Astrocyte of the spinal cord (primary cell): ENCODE measurements at regions not wholly inside any gene's neighbourhood (a gene's known extent, or its start where the extent isn't known, plus 50 kb on each side); places are given as distances from the start of the nearest gene placed in this dataset.
A peak's percentile ranks its signal among the peaks of the same experiment; 100 is the strongest.

Experiments
- DNase-seq: peaks from one replicate; pipeline ENCODE4 v3.0.0; 2011; ENCODE audit warnings: low read depth, low spot score
- H3K4me3 ChIP-seq: 2 replicates; pipeline ENCODE4 v1.5.1; 2011; ENCODE audit warnings: low read depth, mild to moderate bottlenecking, low read length, moderate library complexity
- in situ Hi-C: cut with HindIII; loops from 2 replicates; pipeline ENCODE4 v1.10.0; 2017; ENCODE audit warnings: low sequenced_read_pairs
- TF ChIP-seq, protein P1 (sequence below): IDR thresholded peaks from 2 replicates; pipeline ENCODE4 v1.5.1; 2012; ENCODE audit warnings: low read depth, mild to moderate bottlenecking, low read length, inconsistent platforms

DNA sequence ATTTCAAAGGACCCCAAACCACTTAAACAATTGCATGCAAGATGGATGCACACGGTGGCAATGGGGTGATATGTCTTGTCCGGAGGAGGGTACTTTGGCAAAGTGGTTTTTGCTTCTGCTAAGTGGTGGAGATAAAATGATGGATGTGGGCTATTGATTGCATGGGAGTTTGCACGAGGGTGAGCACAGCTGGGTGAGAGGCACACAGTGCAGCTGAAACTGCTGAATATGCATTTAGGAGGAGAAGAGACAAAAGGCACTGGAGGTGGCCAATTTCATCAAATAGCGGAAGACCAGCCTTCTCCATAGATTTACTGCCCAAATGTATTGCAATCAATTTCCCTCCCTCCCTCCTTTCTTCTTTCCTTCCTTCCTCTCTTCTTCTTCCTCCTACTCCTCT is 414.4 kb upstream of the EEF2KMT start:
- TF ChIP-seq, protein P1, sequence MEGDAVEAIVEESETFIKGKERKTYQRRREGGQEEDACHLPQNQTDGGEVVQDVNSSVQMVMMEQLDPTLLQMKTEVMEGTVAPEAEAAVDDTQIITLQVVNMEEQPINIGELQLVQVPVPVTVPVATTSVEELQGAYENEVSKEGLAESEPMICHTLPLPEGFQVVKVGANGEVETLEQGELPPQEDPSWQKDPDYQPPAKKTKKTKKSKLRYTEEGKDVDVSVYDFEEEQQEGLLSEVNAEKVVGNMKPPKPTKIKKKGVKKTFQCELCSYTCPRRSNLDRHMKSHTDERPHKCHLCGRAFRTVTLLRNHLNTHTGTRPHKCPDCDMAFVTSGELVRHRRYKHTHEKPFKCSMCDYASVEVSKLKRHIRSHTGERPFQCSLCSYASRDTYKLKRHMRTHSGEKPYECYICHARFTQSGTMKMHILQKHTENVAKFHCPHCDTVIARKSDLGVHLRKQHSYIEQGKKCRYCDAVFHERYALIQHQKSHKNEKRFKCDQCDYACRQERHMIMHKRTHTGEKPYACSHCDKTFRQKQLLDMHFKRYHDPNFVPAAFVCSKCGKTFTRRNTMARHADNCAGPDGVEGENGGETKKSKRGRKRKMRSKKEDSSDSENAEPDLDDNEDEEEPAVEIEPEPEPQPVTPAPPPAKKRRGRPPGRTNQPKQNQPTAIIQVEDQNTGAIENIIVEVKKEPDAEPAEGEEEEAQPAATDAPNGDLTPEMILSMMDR = no peak
- in situ Hi-C loops = no loop called here

DNA sequence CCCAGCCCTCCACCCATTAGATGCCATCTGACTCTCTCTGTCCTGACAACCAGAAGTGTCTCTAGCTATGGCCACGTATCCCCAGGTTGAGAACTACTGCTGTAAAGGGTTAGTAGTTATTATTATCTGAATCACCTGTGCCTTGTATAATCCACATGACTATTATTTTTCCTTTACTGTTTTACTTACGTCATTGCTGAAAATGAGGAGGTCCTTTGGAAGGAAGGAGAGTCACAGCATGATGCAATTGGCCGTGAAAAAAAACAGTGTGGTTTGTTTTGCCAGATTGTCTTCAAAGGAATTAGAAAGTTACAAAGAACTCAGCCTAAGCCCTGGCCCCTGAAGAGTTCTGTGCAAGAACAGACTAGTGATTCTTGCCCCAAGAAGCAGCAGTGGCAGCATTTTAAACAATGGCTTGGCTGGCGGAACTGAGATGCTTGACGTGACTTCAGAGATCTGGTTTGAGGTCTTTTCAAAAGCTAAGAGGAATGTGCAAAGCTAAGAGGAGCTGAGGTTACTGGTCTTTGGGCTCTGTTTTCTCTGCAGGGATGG is 413.3 kb upstream of the EEF2KMT start:
- in situ Hi-C loops = no loop called here
- DNase-seq = peak; percentile 39
- TF ChIP-seq, protein P1 = no peak

More for the DNA sequence above, 414.4 kb upstream of the EEF2KMT start:
- no peak overlapping the region for H3K4me3 ChIP-seq
- DNase-seq = no peak

DNA sequence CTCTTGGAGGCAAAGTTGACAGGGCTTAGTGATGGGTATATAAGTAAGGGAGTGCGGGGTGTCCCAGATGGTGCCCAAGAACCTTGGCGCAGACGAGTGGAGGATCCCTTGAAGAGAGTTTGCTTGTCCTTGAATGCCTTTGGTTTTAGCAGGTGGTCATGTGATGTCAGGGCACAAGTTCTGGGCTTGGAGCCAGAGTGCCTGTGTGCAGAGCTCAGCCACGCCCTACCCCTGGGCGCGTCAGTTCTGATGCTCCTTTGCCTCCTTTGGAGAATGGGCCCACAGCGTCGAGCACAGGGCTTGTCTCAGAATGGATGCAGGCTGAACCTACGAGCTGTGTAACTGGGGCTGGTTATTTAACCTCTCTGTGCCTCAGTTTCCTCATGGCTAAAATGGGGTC is 412.2 kb upstream of the EEF2KMT start:
- no peak overlapping the region for H3K4me3 ChIP-seq
- in situ Hi-C loops = no loop called here
- TF ChIP-seq, protein P1 = no peak
- DNase-seq = no peak

More for the DNA sequence above, 413.3 kb upstream of the EEF2KMT start:
- no peak overlapping the region for H3K4me3 ChIP-seq

DNA sequence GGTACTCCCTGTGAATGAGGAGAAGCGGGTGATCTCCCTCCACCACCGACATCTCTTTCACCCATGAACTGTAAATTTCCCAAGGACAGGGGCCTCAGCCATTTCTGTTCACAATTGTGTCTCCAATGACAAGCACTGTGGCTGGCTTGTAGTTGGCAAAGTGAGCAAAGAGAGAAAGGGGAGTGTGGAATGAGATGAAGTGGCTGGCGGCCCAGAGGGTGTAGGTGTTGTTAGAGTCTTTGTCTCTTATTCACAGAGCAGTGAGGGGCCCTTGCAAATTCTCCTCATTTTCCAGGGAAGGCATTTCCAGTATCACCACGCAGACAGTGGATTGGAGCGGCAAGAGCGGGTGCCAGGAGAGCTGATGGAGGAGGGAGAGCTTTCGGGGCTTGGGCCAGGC is 411.7 kb upstream of the EEF2KMT start:
- TF ChIP-seq, protein P1 = no peak
- in situ Hi-C loops = no loop called here
- DNase-seq = no peak
- no peak overlapping the region for H3K4me3 ChIP-seq

DNA sequence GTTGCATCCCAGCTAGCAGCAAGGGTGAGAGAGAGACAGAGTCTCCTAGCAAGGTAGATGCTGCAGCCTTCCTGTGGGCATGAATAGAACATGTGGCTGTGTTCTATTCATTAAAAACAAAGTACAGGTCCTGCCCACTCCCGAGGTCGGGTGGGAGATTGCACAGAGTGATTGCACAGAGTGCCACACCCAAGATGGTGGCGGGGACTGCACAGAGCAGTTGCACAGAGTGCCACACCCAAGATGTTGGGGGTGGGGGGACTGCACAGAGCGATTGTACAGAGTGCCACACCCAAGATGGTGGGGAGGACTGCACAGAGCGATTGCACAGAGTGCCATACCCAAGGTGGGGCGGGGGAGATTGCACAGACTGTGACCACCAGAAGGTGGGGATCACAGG is 410.8 kb upstream of the EEF2KMT start:
- DNase-seq = no peak
- in situ Hi-C loops = no loop called here
- TF ChIP-seq, protein P1 = no peak
- no peak overlapping the region for H3K4me3 ChIP-seq

DNA sequence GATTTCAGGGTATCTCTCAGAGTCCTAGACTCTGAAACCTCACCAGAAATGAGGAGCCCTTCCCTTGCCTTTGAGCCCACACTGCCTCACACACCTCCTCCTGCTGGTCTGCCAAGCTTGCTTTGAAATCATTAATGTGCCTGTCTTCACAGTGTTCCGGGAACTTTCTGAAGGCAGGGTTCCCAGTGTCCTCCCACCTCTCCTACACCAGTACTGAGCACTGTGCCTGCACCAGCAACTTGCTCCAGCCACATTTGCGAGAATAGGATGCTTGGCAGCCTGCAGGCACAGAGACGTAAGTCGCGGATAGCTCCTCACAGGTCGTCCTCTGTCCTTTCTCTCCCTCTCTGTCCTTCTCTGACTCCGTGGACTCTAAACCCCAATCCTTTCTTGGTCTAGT is 408.4 kb upstream of the EEF2KMT start:
- TF ChIP-seq, protein P1 = no peak
- no peak overlapping the region for H3K4me3 ChIP-seq
- in situ Hi-C loops = no loop called here
- no peak for DNase-seq
